H1 (cell line): ENCODE measurements at regions not wholly inside any gene's neighbourhood (a gene's known extent, or its start where the extent isn't known, plus 50 kb on each side); places are given as distances from the start of the nearest gene placed in this dataset.

Source experiments
- CTCF ChIA-PET: fragments of 300-600 bp; sonication (Branson Sonifier 250); formaldehyde crosslinking; loops from one replicate; lab custom pipeline; 2021; ENCODE audit not compliant: partially characterized antibody; lab: Charles Lee
- POLR2A ChIA-PET: fragments of 300-600 bp; sonication (Branson Sonifier 250); formaldehyde crosslinking; loops from one replicate; lab custom pipeline; 2021; ENCODE audit warnings: inconsistent platforms; ENCODE audit not compliant: partially characterized antibody; lab: Charles Lee
- DNase-seq, 2 experiments: peaks; one replicate each; pipeline versions ENCODE4 v3.0.0 to v3.0.0-alpha.2; 2010 to 2022; ENCODE audit warnings: low spot score in 2 of 2, low read depth in 1 of 2, mixed read lengths in 1 of 2
- FAIRE-seq: peaks from 2 replicates; lab custom pipeline; 2011; peaks lifted over from hg19 to GRCh38; lab: Jason Lieb, UNC
- H2AFZ ChIP-seq: 2 replicates; pipeline ENCODE4 v1.8.1; 2012; ENCODE audit warnings: low read length, inconsistent platforms
- H2AK5ac ChIP-seq: 2 replicates; pipeline ENCODE4 v1.6.1; 2013; ENCODE audit warnings: low read depth, low read length
- H2BK120ac ChIP-seq: replicated peaks from 2 replicates; pipeline ENCODE3; 2013; ENCODE audit warnings: low read depth, low read length, inconsistent platforms
- H2BK12ac ChIP-seq: 2 replicates; pipeline ENCODE4 v1.6.1; 2013; ENCODE audit warnings: low read depth, low read length
- H2BK15ac ChIP-seq: 2 replicates; pipeline ENCODE4 v1.6.1; 2013; ENCODE audit warnings: low read length
- H2BK20ac ChIP-seq: 2 replicates; pipeline ENCODE4 v1.6.1; 2013; ENCODE audit warnings: low read length
- H2BK5ac ChIP-seq: 2 replicates; pipeline ENCODE4 v1.6.1; 2013; ENCODE audit warnings: low read depth, low read length
- H3K14ac ChIP-seq: 2 replicates; pipeline ENCODE4 v1.6.1; 2013; ENCODE audit warnings: inconsistent platforms; ENCODE audit not compliant: insufficient read length
- H3K18ac ChIP-seq: 2 replicates; pipeline ENCODE4 v1.6.1; 2013; ENCODE audit warnings: low read length; ENCODE audit errors: extremely low read depth
- H3K23ac ChIP-seq: 2 replicates; pipeline ENCODE4 v1.6.1; 2013; ENCODE audit warnings: inconsistent platforms; ENCODE audit not compliant: insufficient read length
- H3K23me2 ChIP-seq: 2 replicates; pipeline ENCODE4 v1.6.1; 2013; ENCODE audit warnings: low read depth, low read length
- H3K27ac ChIP-seq: 2 replicates; pipeline ENCODE4 v1.6.1; 2011; ENCODE audit warnings: low read depth, low read length, inconsistent platforms
- H3K27me3 ChIP-seq, 4 experiments: replicated peaks in 1 of 4; 1 replicate in 1 of 4; 2 replicates in 3 of 4; pipeline versions ENCODE4 v1.6.1 to v1.8.1; 2011 to 2013; ENCODE audit warnings: low read length in 3 of 4, mild to moderate bottlenecking in 3 of 4, inconsistent platforms in 2 of 4, mixed read lengths in 2 of 4, moderate library complexity in 1 of 4; ENCODE audit not compliant: control insufficient read depth in 3 of 4, insufficient read depth in 3 of 4; ENCODE audit errors: extremely low read depth in 1 of 4
- H3K36me3 ChIP-seq, 4 experiments: 2 replicates each; pipeline versions ENCODE4 v1.6.1 to v1.8.1; 2011 to 2013; ENCODE audit warnings: mild to moderate bottlenecking in 4 of 4, low read length in 3 of 4, moderate library complexity in 2 of 4, control low read depth in 1 of 4, inconsistent platforms in 1 of 4; ENCODE audit not compliant: insufficient read depth in 4 of 4, control insufficient read depth in 2 of 4
- H3K4ac ChIP-seq: replicated peaks from 2 replicates; pipeline ENCODE3; 2013; ENCODE audit warnings: low read length, low read depth, mixed read lengths, inconsistent platforms; ENCODE audit not compliant: insufficient read length
- H3K4me1 ChIP-seq, 4 experiments: replicated peaks in 1 of 4; 1 replicate in 1 of 4; 2 replicates in 3 of 4; pipeline versions ENCODE4 v1.6.1 to v1.8.1; 2011 to 2013; ENCODE audit warnings: low read length in 3 of 4, inconsistent platforms in 2 of 4, mixed read lengths in 1 of 4; ENCODE audit not compliant: insufficient read depth in 4 of 4, control insufficient read depth in 3 of 4
- H3K4me2 ChIP-seq, 2 experiments: 2 replicates each; pipeline versions ENCODE4 v1.6.1 to v1.8.1; 2011 to 2013; ENCODE audit warnings: low read depth in 2 of 2, low read length in 2 of 2, control low read depth in 1 of 2, inconsistent platforms in 1 of 2, mild to moderate bottlenecking in 1 of 2; ENCODE audit not compliant: insufficient read depth in 1 of 2
- H3K4me3 ChIP-seq, 4 experiments: fragments of 200-600, 300-600 bp in 1 of 4; sonication (generic), shearing (Covaris generic), sonication (Bioruptor Twin) in 1 of 4; 2 replicates each; pipeline versions ENCODE4 v1.5.1 to v1.8.1; 2011 to 2016; ENCODE audit warnings: low read length in 4 of 4, low read depth in 3 of 4, control low read depth in 2 of 4, inconsistent platforms in 2 of 4, mild to moderate bottlenecking in 2 of 4, mixed read lengths in 1 of 4, moderate library complexity in 1 of 4; ENCODE audit not compliant: insufficient read depth in 2 of 4; ENCODE audit errors: extremely low read depth in 1 of 4
- H3K56ac ChIP-seq: replicated peaks from 2 replicates; pipeline ENCODE3; 2013; ENCODE audit warnings: low read depth, mild to moderate bottlenecking, mixed read lengths, low read length, inconsistent platforms; ENCODE audit not compliant: insufficient read length
- H3K79me1 ChIP-seq: 2 replicates; pipeline ENCODE4 v1.6.1; 2013; ENCODE audit warnings: low read depth, low read length, control low read depth
- H3K79me2 ChIP-seq, 2 experiments: 2 replicates each; pipeline versions ENCODE4 v1.6.1 to v1.8.1; 2012 to 2013; ENCODE audit warnings: low read length in 2 of 2, mild to moderate bottlenecking in 2 of 2, inconsistent platforms in 1 of 2; ENCODE audit not compliant: insufficient read depth in 2 of 2, control insufficient read depth in 1 of 2
- H3K9ac ChIP-seq, 4 experiments: replicated peaks in 1 of 4; 1 replicate in 1 of 4; 2 replicates in 3 of 4; pipeline versions ENCODE4 v1.6.1 to v1.8.1; 2011 to 2013; ENCODE audit warnings: low read depth in 3 of 4, low read length in 3 of 4, control low read depth in 2 of 4, mild to moderate bottlenecking in 2 of 4, moderate library complexity in 2 of 4, inconsistent platforms in 1 of 4; ENCODE audit errors: extremely low read depth in 1 of 4
- H3K9me3 ChIP-seq, 2 experiments: 2 replicates each; pipeline versions ENCODE4 v1.6.1 to v1.8.1; 2012 to 2013; ENCODE audit warnings: mild to moderate bottlenecking in 2 of 2, moderate library complexity in 2 of 2, control low read depth in 1 of 2, inconsistent platforms in 1 of 2, low read depth in 1 of 2, low read length in 1 of 2, mixed read lengths in 1 of 2; ENCODE audit not compliant: insufficient read depth in 2 of 2
- H4K20me1 ChIP-seq, 2 experiments: replicated peaks in 1 of 2; 2 replicates each; pipeline versions ENCODE3 to v1.8.1; 2011 to 2013; ENCODE audit warnings: inconsistent platforms in 2 of 2, low read length in 2 of 2, mild to moderate bottlenecking in 1 of 2; ENCODE audit not compliant: insufficient read depth in 2 of 2, control insufficient read depth in 1 of 2
- H4K5ac ChIP-seq: 2 replicates; pipeline ENCODE4 v1.6.1; 2013; ENCODE audit warnings: low read length, low read depth, mixed read lengths, inconsistent platforms; ENCODE audit not compliant: insufficient read length
- H4K8ac ChIP-seq: 2 replicates; pipeline ENCODE4 v1.8.0; 2013; ENCODE audit warnings: mild to moderate bottlenecking, moderate library complexity, low read length, inconsistent platforms; ENCODE audit not compliant: insufficient read depth; ENCODE audit errors: extremely low read depth
- H4K91ac ChIP-seq: replicated peaks from 2 replicates; pipeline ENCODE3; 2013; ENCODE audit warnings: low read length, mixed read lengths, inconsistent platforms; ENCODE audit not compliant: insufficient read length
- CEBPB ChIP-seq: IDR thresholded peaks from 2 replicates; pipeline ENCODE4 v1.6.1; 2012; ENCODE audit warnings: low read depth, low read length
- HDAC6 ChIP-seq: IDR thresholded peaks from one replicate; pipeline ENCODE4 v1.7.1; 2012; ENCODE audit warnings: low read depth, mild to moderate bottlenecking, inconsistent platforms, low read length, moderate library complexity
- JUN ChIP-seq: IDR thresholded peaks from 2 replicates; pipeline ENCODE4 v1.6.1; 2011; ENCODE audit warnings: low read depth, mild to moderate bottlenecking, improper control_type of control experiment, low read length
- NANOG ChIP-seq: IDR thresholded peaks from 2 replicates; pipeline ENCODE4 v1.6.1; 2011; ENCODE audit warnings: low read length, low read depth, mild to moderate bottlenecking, inconsistent platforms; ENCODE audit not compliant: insufficient read depth, poor library complexity, severe bottlenecking
- RAD21 ChIP-seq, 2 experiments: IDR thresholded peaks in 1 of 2; conservative IDR thresholded peaks in 1 of 2; 2 replicates each; pipeline ENCODE4 v1.6.1; 2011; ENCODE audit warnings: low read depth in 2 of 2, low read length in 2 of 2, improper control_type of control experiment in 1 of 2, inconsistent platforms in 1 of 2, mild to moderate bottlenecking in 1 of 2, moderate library complexity in 1 of 2
- SP4 ChIP-seq: IDR thresholded peaks from 2 replicates; pipeline ENCODE4 v1.6.1; 2012; ENCODE audit warnings: low read length, inconsistent platforms
- WGBS, 2 experiments: shearing (Covaris generic) in 1 of 2; methylation state at CpG; one replicate each; pipeline versions ENCODE4 v1.1.6 to v1.1.7; 2013 to 2015; ENCODE audit warnings: low lambda C conversion rate in 2 of 2, mixed read lengths in 2 of 2, inconsistent platforms in 1 of 2, low coverage in 1 of 2, missing lambda C conversion rate in 1 of 2; ENCODE audit not compliant: insufficient replicate concordance in 2 of 2, insufficient coverage in 1 of 2, insufficient read length in 1 of 2; ENCODE audit errors: extremely low coverage in 1 of 2, missing lambda C conversion rate in 1 of 2; 5-methylcytosine and 5-hydroxymethylcytosine counted together
- TF ChIP-seq, protein P1 (sequence below): IDR thresholded peaks from 2 replicates; pipeline ENCODE4 v1.6.1; 2012; ENCODE audit warnings: low read length, inconsistent platforms

GRCh38 chr10:117458571-117458970 is 83.3 kb upstream of the PDZD8 start:
- Histone ChIP-seq H3K27ac (no peak overlapping the region), H3K4me1 (peaks cover 0 to 10% (median 5%) of the 10 kb centered on the region in 4 experiments; a peak in 5 of 7 replicates), H3K4me3 (no peak overlapping the region), H3K4me2 (no peak overlapping the region), H3K4ac (no peak overlapping the region), H2AFZ (no peak overlapping the region), H3K14ac (no peak overlapping the region), H2BK12ac (no peak overlapping the region), H3K23me2 (no peaks in the 10 kb centered on the region), H2BK15ac (no peak overlapping the region), H3K18ac (no peak overlapping the region), H4K5ac (no peak overlapping the region), H4K20me1 (no peaks in the 10 kb centered on the region), H3K9ac (no peak overlapping the region), H2BK120ac (no peak overlapping the region), H4K91ac (no peak overlapping the region), H3K79me2 (no peaks in the 10 kb centered on the region; a peak in 1 of 4 replicates), H3K36me3 (no peaks in the 10 kb centered on the region), H2AK5ac (no peak overlapping the region), H3K56ac (no peak overlapping the region), H2BK20ac (no peak overlapping the region), H3K23ac (no peak overlapping the region), H3K9me3 (peaks cover 3 to 6% of the 10 kb centered on the region in 2 experiments; a peak in 2 of 4 replicates), H2BK5ac (no peak overlapping the region), H3K27me3 (no peaks in the 10 kb centered on the region), H4K8ac (no peak overlapping the region), H3K79me1 (no peaks in the 10 kb centered on the region)
- no peak for DNase-seq
- ChIA-PET CTCF (interaction anchor here (0.7 to 7.0 kb wide), 7 partner anchors 7 to 242 kb away, joined by 3 to 65 read pairs (median 5); no protein-coding TSS in a partner anchor), POLR2A (no interaction called here)
- no peak for FAIRE-seq
- WGBS, 2 experiments, result 94% methylated on average over 4 of the region's 4 CpGs; no CpG with 5 or more reads in 1 of the 2 experiments
- TF ChIP-seq, protein P1, sequence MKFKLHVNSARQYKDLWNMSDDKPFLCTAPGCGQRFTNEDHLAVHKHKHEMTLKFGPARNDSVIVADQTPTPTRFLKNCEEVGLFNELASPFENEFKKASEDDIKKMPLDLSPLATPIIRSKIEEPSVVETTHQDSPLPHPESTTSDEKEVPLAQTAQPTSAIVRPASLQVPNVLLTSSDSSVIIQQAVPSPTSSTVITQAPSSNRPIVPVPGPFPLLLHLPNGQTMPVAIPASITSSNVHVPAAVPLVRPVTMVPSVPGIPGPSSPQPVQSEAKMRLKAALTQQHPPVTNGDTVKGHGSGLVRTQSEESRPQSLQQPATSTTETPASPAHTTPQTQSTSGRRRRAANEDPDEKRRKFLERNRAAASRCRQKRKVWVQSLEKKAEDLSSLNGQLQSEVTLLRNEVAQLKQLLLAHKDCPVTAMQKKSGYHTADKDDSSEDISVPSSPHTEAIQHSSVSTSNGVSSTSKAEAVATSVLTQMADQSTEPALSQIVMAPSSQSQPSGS, result no peak
- TF ChIP-seq JUN, result no peak
- TF ChIP-seq HDAC6, result no peak
- TF ChIP-seq NANOG, result no peak
- no peak for TF ChIP-seq SP4
- TF ChIP-seq CEBPB, result no peak
- TF ChIP-seq RAD21 (IDR thresholded peaks at IDR 0.05 in 1 of 2, conservative IDR thresholded peaks at IDR 0.05 in 1 of 2; ENCODE audit: low read depth in 2 of 2, low read length in 2 of 2), result no peak
